Parathyroid adenoma (tissue), 2 donors: ENCODE measurements at regions not wholly inside any gene's neighbourhood (a gene's known extent, or its start where the extent isn't known, plus 50 kb on each side); places are given as distances from the start of the nearest gene placed in this dataset.

Experiments used
- H2AFZ ChIP-seq: fragments of 300-600 bp; sonication (generic); one replicate; pipeline ENCODE4 v1.7.0; 2017; ENCODE audit warnings: antibody characterized with exemption, mild to moderate bottlenecking
- H3K27ac ChIP-seq: fragments of 300-600 bp; sonication (generic); one replicate; pipeline ENCODE4 v1.7.0; 2017
- H3K27me3 ChIP-seq: fragments of 300-600 bp; sonication (generic); one replicate; pipeline ENCODE4 v1.7.0; 2017; ENCODE audit warnings: low read length; ENCODE audit not compliant: control insufficient read depth, insufficient read depth
- H3K36me3 ChIP-seq: fragments of 300-600 bp; sonication (generic); one replicate; pipeline ENCODE4 v1.7.0; 2017; ENCODE audit warnings: low read length; ENCODE audit not compliant: control insufficient read depth, insufficient read depth
- H3K4me1 ChIP-seq: fragments of 300-600 bp; sonication (generic); one replicate; pipeline ENCODE4 v1.7.0; 2017; ENCODE audit warnings: control low read depth
- H3K4me2 ChIP-seq: fragments of 300-600 bp; sonication (generic); one replicate; pipeline ENCODE4 v1.7.0; 2017; ENCODE audit warnings: low read length
- H3K4me3 ChIP-seq: fragments of 300-600 bp; sonication (generic); one replicate; pipeline ENCODE4 v1.7.0; 2017; ENCODE audit warnings: low read depth, low read length
- H3K79me2 ChIP-seq: fragments of 300-600 bp; sonication (generic); one replicate; pipeline ENCODE4 v1.7.0; 2017; ENCODE audit warnings: control low read depth
- H3K9ac ChIP-seq: fragments of 300-600 bp; sonication (generic); one replicate; pipeline ENCODE4 v1.7.0; 2017; ENCODE audit warnings: mild to moderate bottlenecking
- H3K9me3 ChIP-seq: fragments of 300-600 bp; sonication (generic); one replicate; pipeline ENCODE4 v1.7.0; 2017; ENCODE audit warnings: low read length; ENCODE audit not compliant: control insufficient read depth
- CTCF ChIP-seq: fragments of 300-600 bp; sonication (generic); IDR thresholded peaks from one replicate; pipeline ENCODE4 v1.7.0; 2017; ENCODE audit warnings: antibody characterized with exemption, mild to moderate bottlenecking
- donor health status: primary hyperparathyroidism.

- no peak overlapping the region for H3K4me2 ChIP-seq
- no peaks in the 10 kb centered on the region for H3K4me1 ChIP-seq
- H2AFZ ChIP-seq: no peak overlapping the region
- no peak for TF ChIP-seq CTCF
- H3K9me3 ChIP-seq: no peaks in the 10 kb centered on the region
- H3K36me3 ChIP-seq: no peaks in the 10 kb centered on the region
- H3K27me3 ChIP-seq: no peaks in the 10 kb centered on the region
- H3K9ac ChIP-seq: no peak overlapping the region
- no peaks in the 10 kb centered on the region for H3K79me2 ChIP-seq
- no peak overlapping the region for H3K27ac ChIP-seq
- H3K4me3 ChIP-seq: no peak overlapping the region
These were observed 188.3 kb downstream of the IRF8 start for GRCh38 chr16:86087011-86087895.

GRCh38 chr16:86087896-86088230 lies 188.9 kb downstream of the IRF8 start:
- Histone ChIP-seq H3K36me3 (no peaks in the 10 kb centered on the region), H2AFZ (no peak overlapping the region), H3K27me3 (no peaks in the 10 kb centered on the region), H3K4me2 (no peak overlapping the region), H3K27ac (no peak overlapping the region), H3K9me3 (no peaks in the 10 kb centered on the region), H3K79me2 (no peaks in the 10 kb centered on the region), H3K9ac (no peak overlapping the region), H3K4me3 (no peak overlapping the region), H3K4me1 (no peaks in the 10 kb centered on the region)
- TF ChIP-seq CTCF: no peak

GRCh38 chr16:86088287-86088686 lies 189.3 kb downstream of the IRF8 start:
- no peak overlapping the region for H3K9ac ChIP-seq
- H3K4me1 ChIP-seq: no peaks in the 10 kb centered on the region
- no peaks in the 10 kb centered on the region for H3K9me3 ChIP-seq
- H3K36me3 ChIP-seq: no peaks in the 10 kb centered on the region
- H3K4me3 ChIP-seq: no peak overlapping the region
- H2AFZ ChIP-seq: no peak overlapping the region
- H3K4me2 ChIP-seq: no peak overlapping the region
- H3K27ac ChIP-seq: no peak overlapping the region
- no peaks in the 10 kb centered on the region for H3K27me3 ChIP-seq
- no peak for TF ChIP-seq CTCF
- H3K79me2 ChIP-seq: no peaks in the 10 kb centered on the region

GRCh38 chr16:86088816-86089215 lies 189.9 kb downstream of the IRF8 start:
- Histone ChIP-seq H3K9ac (no peak overlapping the region), H3K4me3 (no peak overlapping the region), H3K4me1 (no peaks in the 10 kb centered on the region), H2AFZ (no peak overlapping the region), H3K9me3 (no peaks in the 10 kb centered on the region), H3K4me2 (no peak overlapping the region), H3K36me3 (no peaks in the 10 kb centered on the region), H3K27ac (no peak overlapping the region), H3K79me2 (no peaks in the 10 kb centered on the region), H3K27me3 (no peaks in the 10 kb centered on the region)
- no peak for TF ChIP-seq CTCF
